ENCODE measurements at regions not wholly inside any gene's neighbourhood (a gene's known extent, or its start where the extent isn't known, plus 50 kb on each side); places are given as distances from the start of the nearest gene placed in this dataset.
"Not testable (repeated sequence)": the region's sequence is repeated elsewhere in the genome, so short reads cannot be mapped to it uniquely, and the experiment has no call there.

DNA sequence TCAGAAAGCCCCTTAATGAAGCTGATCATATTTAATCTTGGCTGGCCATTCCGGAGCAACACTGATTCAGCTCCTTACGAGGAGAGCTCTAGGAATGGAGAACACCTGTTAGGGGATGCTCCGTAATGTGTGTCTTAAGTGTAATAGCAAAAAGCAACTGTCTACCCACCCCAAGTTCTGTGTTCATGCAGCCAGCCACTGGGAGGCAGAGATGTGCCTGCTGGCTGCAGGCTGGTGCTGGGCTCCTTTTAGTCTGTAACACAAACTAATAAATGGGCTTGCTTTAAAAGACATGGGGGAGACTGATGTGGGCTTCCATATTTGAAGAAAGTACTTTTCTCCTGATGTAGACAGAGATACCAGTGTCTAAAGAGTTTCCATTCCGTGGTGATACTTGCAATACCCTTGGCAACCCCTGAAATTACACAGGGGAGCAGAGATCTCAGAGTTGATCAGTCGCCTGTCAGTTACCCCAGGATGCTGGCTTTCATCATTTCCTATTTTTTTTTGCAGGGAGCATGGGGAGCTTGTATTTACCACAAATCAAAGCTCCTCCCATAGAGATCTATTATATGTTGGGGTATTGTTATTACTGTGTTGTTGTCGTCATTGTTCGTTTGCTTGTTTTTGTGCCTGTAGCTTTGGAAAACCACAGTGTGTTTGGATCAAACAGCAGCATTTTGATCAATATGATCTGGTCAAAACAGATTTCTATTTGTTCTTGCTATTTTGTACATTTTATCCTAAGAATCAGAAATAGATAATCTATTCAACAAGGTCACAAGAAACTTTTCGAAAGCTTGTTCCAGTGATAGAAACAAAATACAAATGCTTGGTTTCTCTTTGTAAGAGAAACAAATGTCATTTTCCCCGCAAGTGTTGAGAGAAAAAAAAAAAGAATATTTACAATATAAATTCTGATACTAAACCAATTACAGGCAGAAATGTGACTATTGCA, 65.8 kb downstream of the MTX3 start:
- DNase-seq: no peak

DNA sequence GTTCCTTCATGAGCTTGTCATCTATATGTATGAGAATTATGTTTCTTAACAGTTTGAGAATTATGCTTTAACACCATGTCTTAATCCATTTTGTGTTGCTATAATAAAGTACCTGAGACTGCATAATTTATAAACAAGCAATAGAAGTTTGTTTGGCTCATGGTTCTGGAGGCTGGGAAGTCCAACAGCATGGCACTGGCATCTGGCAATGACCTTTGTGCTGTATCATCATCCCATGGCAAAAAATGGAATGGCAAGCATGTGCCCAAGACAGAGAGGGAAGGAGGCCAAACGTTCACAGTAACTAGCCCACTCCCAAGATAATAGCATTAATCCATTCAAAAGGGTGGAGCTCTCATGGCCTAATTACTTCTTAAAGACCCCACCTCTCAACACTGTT, 67.6 kb downstream of the MTX3 start:
- no peak for DNase-seq

DNA sequence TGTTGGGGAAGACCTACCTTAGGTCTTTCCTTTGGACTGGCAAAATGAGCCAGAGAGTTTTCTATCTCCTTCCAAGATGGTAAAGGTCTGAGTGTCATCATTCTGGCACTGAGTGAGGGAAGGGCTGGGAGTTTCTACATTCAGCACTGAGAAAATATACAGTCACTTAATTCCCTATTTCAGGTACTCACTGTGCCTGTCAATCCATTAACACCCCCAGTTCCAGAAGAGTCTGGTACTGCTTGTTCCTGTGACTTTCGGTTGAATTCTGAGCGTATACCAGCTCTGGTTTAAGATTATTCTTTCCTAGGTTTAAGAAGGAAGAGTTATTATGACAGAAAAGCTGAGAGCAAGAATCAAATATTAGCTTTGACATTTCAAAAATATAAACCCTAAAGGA, 68.4 kb downstream of the MTX3 start:
- no peak for DNase-seq

GRCh38 chr5:79907452-79907851, 83.6 kb downstream of the MTX3 start:
- DNase-seq: not testable (repeated sequence)

- not testable (repeated sequence) for DNase-seq
Measured at GRCh38 chr5:79902571-79902970, 88.5 kb downstream of the MTX3 start.

- no peak for DNase-seq
Measured at GRCh38 chr5:79901631-79902030, 89.4 kb downstream of the MTX3 start.

GRCh38 chr5:79898611-79899010, 92.5 kb downstream of the MTX3 start:
- no peak for DNase-seq

DNA sequence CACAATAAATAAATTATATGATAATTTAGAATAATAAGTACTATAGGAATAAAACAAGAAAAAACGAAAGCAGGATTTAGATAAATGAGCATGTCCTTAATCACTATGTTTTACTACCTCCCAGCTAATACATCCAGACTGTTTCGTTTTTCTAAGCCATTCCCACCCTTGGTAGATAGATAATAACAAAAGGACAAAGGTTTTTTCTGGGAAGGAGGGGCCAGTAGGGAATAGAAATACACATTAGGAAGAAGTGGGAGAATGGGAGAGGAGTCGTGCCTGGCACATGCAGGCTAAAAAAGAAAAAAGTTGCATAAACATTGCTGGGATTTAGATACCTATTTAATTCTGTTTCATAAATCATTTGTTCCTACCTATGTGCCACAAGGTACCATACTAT, 97.1 kb downstream of the MTX3 start:
- no peak for DNase-seq

GRCh38 chr5:79893485-79893884, 97.6 kb downstream of the MTX3 start:
- no peak for DNase-seq

- DNase-seq: no peak
Measured at GRCh38 chr5:79890930-79891249, 100.2 kb downstream of the MTX3 start.

GRCh38 chr5:79890119-79890929, 100.7 kb downstream of the MTX3 start:
- DNase-seq: no peak

DNA sequence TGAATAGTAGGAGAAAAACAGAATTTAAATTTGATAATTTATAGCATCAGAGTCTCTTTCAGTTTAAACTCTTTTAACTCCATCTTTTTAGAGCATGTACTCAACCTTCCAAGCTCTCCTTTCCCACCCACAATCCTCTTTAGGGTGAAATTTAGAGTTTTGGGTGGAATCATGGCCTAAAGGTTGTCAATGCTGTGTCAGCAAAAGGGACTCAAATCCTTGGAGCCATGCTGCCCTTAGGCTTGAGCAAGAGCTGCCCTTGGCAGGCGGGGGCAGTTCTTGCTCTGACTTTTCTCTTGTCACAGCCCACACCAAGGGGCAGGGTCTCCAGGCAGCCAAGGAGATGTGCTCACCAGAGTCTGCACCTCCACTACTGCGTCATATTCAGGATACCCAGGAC, 102.4 kb downstream of the MTX3 start:
- DNase-seq: no peak

GRCh38 chr5:79886925-79887655, 104.0 kb downstream of the MTX3 start:
- DNase-seq: no peak

DNA sequence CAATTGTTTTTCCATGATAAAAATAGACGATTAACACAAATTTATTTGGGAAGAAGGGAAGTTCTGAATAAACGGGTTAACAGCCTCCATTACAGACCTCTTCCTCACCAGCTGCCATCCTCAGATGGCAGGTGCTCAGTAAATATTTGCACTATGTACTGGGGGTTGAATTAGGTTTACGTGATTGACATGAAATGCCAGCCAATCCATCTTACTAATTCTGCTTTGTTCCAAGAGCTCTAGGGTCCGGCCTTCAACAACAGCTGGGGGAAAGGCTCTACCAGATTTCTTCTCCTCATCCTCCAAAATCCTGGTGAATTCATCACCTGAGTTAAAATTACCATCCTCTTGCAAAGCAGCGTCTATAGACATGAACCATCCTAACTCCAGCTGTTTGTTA, 104.6 kb downstream of the MTX3 start:
- DNase-seq: no peak

DNA sequence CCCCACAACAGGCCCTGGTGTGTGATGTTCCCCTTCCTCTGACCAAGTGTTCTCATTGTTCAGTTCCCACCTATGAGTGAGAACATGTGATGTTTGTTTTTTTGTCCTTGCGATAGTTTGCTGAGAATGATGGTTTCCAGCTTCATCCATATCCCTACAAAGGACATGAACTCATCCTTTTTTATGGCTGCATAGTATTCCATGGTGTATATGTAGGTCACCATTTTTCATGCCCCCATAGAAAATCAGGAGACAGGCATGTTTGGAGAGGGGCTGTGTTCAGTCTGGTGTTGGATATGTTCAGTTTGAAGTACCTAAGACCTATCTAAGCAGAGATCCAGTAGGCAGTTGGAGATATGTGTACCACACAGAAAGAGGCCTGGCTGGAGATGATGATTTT, 111.2 kb downstream of the MTX3 start:
- DNase-seq: not testable (repeated sequence)

DNA sequence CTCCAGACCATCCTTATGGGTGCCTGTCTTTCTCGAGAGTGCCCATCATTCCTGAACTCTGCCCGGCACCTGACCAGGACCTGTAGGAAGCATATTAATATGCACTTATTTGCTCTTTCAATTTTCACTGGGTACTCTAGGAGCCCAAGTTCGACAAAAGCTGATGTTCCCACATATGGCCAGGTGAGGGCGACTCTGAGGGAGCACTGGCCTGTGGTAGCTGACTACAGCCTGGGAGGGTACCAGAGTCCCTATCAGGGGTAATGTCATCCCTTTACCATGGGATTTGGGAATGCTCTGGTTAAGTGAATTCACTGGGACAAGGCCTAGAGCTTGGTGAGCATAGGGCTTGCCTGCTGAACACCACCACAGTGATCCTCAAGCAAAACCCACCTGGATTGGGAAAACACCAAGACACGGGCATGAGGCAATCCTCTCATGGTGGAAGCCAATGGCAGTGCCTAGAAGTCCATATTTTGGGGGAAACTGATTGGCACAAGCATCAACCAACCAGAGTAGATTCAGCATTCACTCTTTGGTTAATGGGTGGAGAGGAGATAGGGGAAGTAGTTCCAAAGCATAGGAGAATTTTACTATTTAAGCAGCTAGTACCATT, 112.2 kb downstream of the MTX3 start:
- no peak for DNase-seq

- no peak for DNase-seq
Measured at GRCh38 chr5:79878136-79878679, 112.9 kb downstream of the MTX3 start.

- no peak for DNase-seq
Measured at GRCh38 chr5:79876456-79876855, 114.6 kb downstream of the MTX3 start.

GRCh38 chr5:79875230-79875629, 115.8 kb downstream of the MTX3 start:
- no peak for DNase-seq

DNA sequence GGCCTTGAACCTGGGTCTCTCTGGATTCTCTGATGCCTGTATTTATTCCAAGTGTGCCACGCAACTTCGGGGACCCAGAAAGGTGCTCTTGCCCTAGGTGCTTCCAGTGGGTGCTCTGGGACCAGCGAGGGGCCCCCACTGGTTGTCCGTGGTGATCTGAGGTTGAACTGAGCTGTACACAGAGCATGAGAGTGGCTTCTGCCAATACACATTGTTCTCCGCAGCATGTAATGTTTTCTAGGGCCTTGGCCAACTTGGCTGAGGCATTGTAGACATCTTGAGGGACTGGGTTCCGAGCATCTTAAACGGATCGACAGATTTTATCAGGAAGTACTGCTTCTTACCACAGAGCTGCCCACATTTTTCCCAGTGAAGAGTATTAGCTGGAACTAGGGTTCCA, 117.9 kb downstream of the MTX3 start:
- DNase-seq: no peak

- DNase-seq: no peak
Measured at GRCh38 chr5:79872291-79872690, 118.8 kb downstream of the MTX3 start.
